ENCODE measurements at regions not wholly inside any gene's neighbourhood (a gene's known extent, or its start where the extent isn't known, plus 50 kb on each side); places are given as distances from the start of the nearest gene placed in this dataset.

GRCh38 chr10:121188005-121188404 is 336.8 kb downstream of the WDR11 start:
- H3K4me2 ChIP-seq (ENCODE audit: low read depth, low read length, poor library complexity, severe bottlenecking): no peak overlapping the region
- H4K20me1 ChIP-seq (ENCODE audit: low read depth, low read length): no peaks in the 10 kb centered on the region
- no peaks in the 10 kb centered on the region for H3K27me3 ChIP-seq (ENCODE audit: low read length)
- H3K4me3 ChIP-seq (ENCODE audit: insufficient read depth, low read length, poor library complexity, severe bottlenecking): no peak overlapping the region
- no peaks in the 10 kb centered on the region for H3K36me3 ChIP-seq (ENCODE audit: low read length)
- H2AFZ ChIP-seq (ENCODE audit: low read depth, low read length, severe bottlenecking): no peak overlapping the region
- H3K27ac ChIP-seq (ENCODE audit: low read depth, low read length): no peak overlapping the region
- H3K79me2 ChIP-seq (ENCODE audit: insufficient read depth, low read length): no peaks in the 10 kb centered on the region
- H3F3A ChIP-seq (ENCODE audit: insufficient read depth): no peaks in the 10 kb centered on the region
- H3K9ac ChIP-seq (ENCODE audit: low read length): no peak overlapping the region
- no peak for TF ChIP-seq EZH2phosphoT487 (conservative IDR thresholded peaks at IDR 0.05; ENCODE audit: low read length)
- TF ChIP-seq CTCF (IDR thresholded peaks at IDR 0.05; ENCODE audit: insufficient read depth, low read length, poor library complexity, severe bottlenecking): no peak
- H3K9me2 ChIP-seq (replicated peaks; ENCODE audit: insufficient read depth, low read length): no peaks in the 10 kb centered on the region
- H3K9me3 ChIP-seq (ENCODE audit: insufficient read depth, low read length): no peaks in the 10 kb centered on the region

- no peaks in the 10 kb centered on the region for H3K36me3 ChIP-seq (ENCODE audit: low read length)
- no peaks in the 10 kb centered on the region for H3F3A ChIP-seq (ENCODE audit: insufficient read depth)
- no peaks in the 10 kb centered on the region for H3K27me3 ChIP-seq (ENCODE audit: low read length)
- no peaks in the 10 kb centered on the region for H3K9me3 ChIP-seq (ENCODE audit: insufficient read depth, low read length)
- no peak overlapping the region for H3K9ac ChIP-seq (ENCODE audit: low read length)
- H3K4me3 ChIP-seq (ENCODE audit: insufficient read depth, low read length, poor library complexity, severe bottlenecking): no peak overlapping the region
- H3K79me2 ChIP-seq (ENCODE audit: insufficient read depth, low read length): no peaks in the 10 kb centered on the region
- H3K9me2 ChIP-seq (replicated peaks; ENCODE audit: insufficient read depth, low read length): no peaks in the 10 kb centered on the region
- no peaks in the 10 kb centered on the region for H4K20me1 ChIP-seq (ENCODE audit: low read depth, low read length)
- no peak overlapping the region for H2AFZ ChIP-seq (ENCODE audit: low read depth, low read length, severe bottlenecking)
- no peak overlapping the region for H3K4me2 ChIP-seq (ENCODE audit: low read depth, low read length, poor library complexity, severe bottlenecking)
- TF ChIP-seq EZH2phosphoT487 (conservative IDR thresholded peaks at IDR 0.05; ENCODE audit: low read length): no peak
- no peak overlapping the region for H3K27ac ChIP-seq (ENCODE audit: low read depth, low read length)
Measured at GRCh38 chr10:121189066-121189465, 337.9 kb downstream of the WDR11 start.

DNA sequence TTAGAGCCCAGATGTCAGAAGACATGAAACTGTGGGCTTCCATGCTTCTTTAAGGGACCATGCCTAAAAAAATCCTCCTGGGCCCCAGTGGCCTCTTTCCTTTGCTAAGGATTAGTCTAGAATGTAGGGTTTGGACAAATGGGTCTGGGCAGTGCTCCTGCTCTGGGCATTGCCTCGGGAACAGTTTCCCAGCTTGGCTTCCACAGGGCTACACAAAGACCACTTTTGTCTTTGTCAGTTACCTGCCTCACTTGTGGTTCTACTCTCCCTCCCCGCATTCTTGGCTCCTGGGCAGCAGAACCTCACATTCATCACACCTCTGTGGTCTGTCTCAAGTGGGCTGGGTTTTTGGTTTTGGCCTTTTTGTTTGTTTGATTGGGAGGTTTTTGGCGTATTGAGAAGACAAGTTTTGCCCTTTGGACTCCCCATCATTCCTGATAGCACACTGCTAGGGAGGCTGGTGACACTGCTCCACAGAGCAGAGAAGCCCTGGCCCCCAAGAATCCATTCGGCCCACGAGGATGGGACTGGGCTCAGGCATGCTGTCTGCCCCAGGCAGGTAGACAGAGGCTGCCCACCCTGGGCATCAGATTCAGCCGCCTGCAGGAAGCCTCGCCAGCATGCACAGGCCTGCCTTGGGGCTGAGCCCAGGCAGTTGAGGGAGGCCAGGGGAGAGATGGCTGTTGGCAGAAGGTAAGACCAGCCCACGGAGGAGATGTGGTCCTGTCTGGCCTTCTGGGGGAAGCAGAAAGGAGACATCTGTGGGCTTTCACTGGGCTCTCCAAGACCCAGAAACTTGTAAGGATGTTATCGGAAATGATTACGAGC is 343.7 kb downstream of the WDR11 start:
- H3K9ac ChIP-seq (ENCODE audit: low read length): no peak overlapping the region
- H3F3A ChIP-seq (ENCODE audit: insufficient read depth): no peaks in the 10 kb centered on the region
- no peak overlapping the region for H2AFZ ChIP-seq (ENCODE audit: low read depth, low read length, severe bottlenecking)
- no peaks in the 10 kb centered on the region for H3K9me3 ChIP-seq (ENCODE audit: insufficient read depth, low read length)
- TF ChIP-seq CTCF (IDR thresholded peaks at IDR 0.05; ENCODE audit: insufficient read depth, low read length, poor library complexity, severe bottlenecking) (no peak), EZH2phosphoT487 (conservative IDR thresholded peaks at IDR 0.05; ENCODE audit: low read length) (no peak)
- no peaks in the 10 kb centered on the region for H3K79me2 ChIP-seq (ENCODE audit: insufficient read depth, low read length)
- no peaks in the 10 kb centered on the region for H4K20me1 ChIP-seq (ENCODE audit: low read depth, low read length)
- H3K27ac ChIP-seq (ENCODE audit: low read depth, low read length): no peak overlapping the region
- H3K27me3 ChIP-seq (ENCODE audit: low read length): no peaks in the 10 kb centered on the region
- H3K4me3 ChIP-seq (ENCODE audit: insufficient read depth, low read length, poor library complexity, severe bottlenecking): no peak overlapping the region
- H3K4me2 ChIP-seq (ENCODE audit: low read depth, low read length, poor library complexity, severe bottlenecking): no peak overlapping the region
- no peaks in the 10 kb centered on the region for H3K36me3 ChIP-seq (ENCODE audit: low read length)
- no peaks in the 10 kb centered on the region for H3K9me2 ChIP-seq (replicated peaks; ENCODE audit: insufficient read depth, low read length)

GRCh38 chr10:121195524-121195910 is 344.4 kb downstream of the WDR11 start:
- Histone ChIP-seq H3K36me3 (ENCODE audit: low read length) (no peaks in the 10 kb centered on the region), H3K79me2 (ENCODE audit: insufficient read depth, low read length) (no peaks in the 10 kb centered on the region), H3F3A (ENCODE audit: insufficient read depth) (no peaks in the 10 kb centered on the region), H3K9ac (ENCODE audit: low read length) (no peak overlapping the region), H3K27ac (ENCODE audit: low read depth, low read length) (no peak overlapping the region), H3K9me2 (replicated peaks; ENCODE audit: insufficient read depth, low read length) (no peaks in the 10 kb centered on the region), H2AFZ (ENCODE audit: low read depth, low read length, severe bottlenecking) (no peak overlapping the region), H3K4me2 (ENCODE audit: low read depth, low read length, poor library complexity, severe bottlenecking) (no peak overlapping the region), H3K27me3 (ENCODE audit: low read length) (no peaks in the 10 kb centered on the region), H4K20me1 (ENCODE audit: low read depth, low read length) (no peaks in the 10 kb centered on the region), H3K9me3 (ENCODE audit: insufficient read depth, low read length) (no peaks in the 10 kb centered on the region), H3K4me3 (ENCODE audit: insufficient read depth, low read length, poor library complexity, severe bottlenecking) (no peak overlapping the region)
- TF ChIP-seq CTCF (IDR thresholded peaks at IDR 0.05; ENCODE audit: insufficient read depth, low read length, poor library complexity, severe bottlenecking): no peak
